Right lobe of liver (tissue), 4 donors: ENCODE measurements at regions not wholly inside any gene's neighbourhood (a gene's known extent, or its start where the extent isn't known, plus 50 kb on each side); places are given as distances from the start of the nearest gene placed in this dataset.

Source experiments
- POLR2A ChIP-seq: fragments of 450-650 bp; IDR thresholded peaks from one replicate; pipeline ENCODE4 v1.6.1; 2017; ENCODE audit warnings: antibody characterized with exemption, mild to moderate bottlenecking
- TF ChIP-seq, protein P1 (sequence below), 4 donors: fragments of 200-600 bp in 3 of 4; fragments of 450-650 bp in 1 of 4; IDR thresholded peaks; one replicate each; pipeline versions ENCODE4 v1.5.1 to v1.8.0; 2016 to 2022; ENCODE audit warnings: antibody characterized with exemption in 4 of 4, mild to moderate bottlenecking in 2 of 4
- donor health status: DM: no; HTN: no; CAD: no.
- donor health status: DM: no; HTN: no; CAD: no.
- donor health status: DM: no; HTN: yes; CAD: no.

DNA sequence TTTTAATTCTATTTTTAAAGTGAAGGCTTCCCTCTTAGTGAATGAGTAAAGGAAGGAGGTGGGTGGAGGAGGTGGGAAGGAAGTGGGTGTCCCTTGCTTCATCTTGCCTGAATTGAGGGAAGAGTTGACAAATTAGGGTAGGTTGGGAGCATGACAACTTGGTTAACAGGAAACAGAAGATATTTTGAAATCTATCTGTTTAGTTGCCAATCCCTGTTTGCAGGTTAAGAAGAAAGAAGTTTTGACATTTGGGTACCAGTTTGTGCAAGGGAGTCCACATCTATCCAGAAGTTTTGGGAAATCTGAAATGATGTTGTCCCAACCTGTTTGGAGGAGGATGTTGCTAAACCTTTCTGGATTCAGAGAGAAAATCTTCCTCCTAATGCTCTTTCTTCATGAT, 204.1 kb upstream of the SUCLG2 start:
- TF ChIP-seq, protein P1, sequence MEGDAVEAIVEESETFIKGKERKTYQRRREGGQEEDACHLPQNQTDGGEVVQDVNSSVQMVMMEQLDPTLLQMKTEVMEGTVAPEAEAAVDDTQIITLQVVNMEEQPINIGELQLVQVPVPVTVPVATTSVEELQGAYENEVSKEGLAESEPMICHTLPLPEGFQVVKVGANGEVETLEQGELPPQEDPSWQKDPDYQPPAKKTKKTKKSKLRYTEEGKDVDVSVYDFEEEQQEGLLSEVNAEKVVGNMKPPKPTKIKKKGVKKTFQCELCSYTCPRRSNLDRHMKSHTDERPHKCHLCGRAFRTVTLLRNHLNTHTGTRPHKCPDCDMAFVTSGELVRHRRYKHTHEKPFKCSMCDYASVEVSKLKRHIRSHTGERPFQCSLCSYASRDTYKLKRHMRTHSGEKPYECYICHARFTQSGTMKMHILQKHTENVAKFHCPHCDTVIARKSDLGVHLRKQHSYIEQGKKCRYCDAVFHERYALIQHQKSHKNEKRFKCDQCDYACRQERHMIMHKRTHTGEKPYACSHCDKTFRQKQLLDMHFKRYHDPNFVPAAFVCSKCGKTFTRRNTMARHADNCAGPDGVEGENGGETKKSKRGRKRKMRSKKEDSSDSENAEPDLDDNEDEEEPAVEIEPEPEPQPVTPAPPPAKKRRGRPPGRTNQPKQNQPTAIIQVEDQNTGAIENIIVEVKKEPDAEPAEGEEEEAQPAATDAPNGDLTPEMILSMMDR (IDR thresholded peaks at IDR 0.05), result no peak
- no peak for TF ChIP-seq POLR2A
